Endodermal cell (in vitro differentiated cells): ENCODE measurements at regions not wholly inside any gene's neighbourhood (a gene's known extent, or its start where the extent isn't known, plus 50 kb on each side); places are given as distances from the start of the nearest gene placed in this dataset.

Experiments used
- DNase-seq: peaks from one replicate; pipeline ENCODE4 v3.0.0-alpha.2; 2017
- H3K27ac ChIP-seq: 2 replicates; pipeline ENCODE4 v1.5.1; 2013; ENCODE audit warnings: mild to moderate bottlenecking, low read depth, low read length, moderate library complexity
- H3K27me3 ChIP-seq: 2 replicates; pipeline ENCODE4 v1.6.1; 2013; ENCODE audit warnings: mild to moderate bottlenecking, low read length, moderate library complexity; ENCODE audit not compliant: insufficient read depth, control insufficient read depth, poor library complexity, severe bottlenecking
- H3K36me3 ChIP-seq: 2 replicates; pipeline ENCODE4 v1.7.0; 2013; ENCODE audit warnings: mild to moderate bottlenecking, low read length, moderate library complexity; ENCODE audit not compliant: control insufficient read depth, insufficient read depth
- H3K4me1 ChIP-seq: one replicate; pipeline ENCODE4 v1.7.0; 2013; ENCODE audit warnings: low read length; ENCODE audit not compliant: control insufficient read depth, insufficient read depth
- H3K4me3 ChIP-seq: 2 replicates; pipeline ENCODE4 v1.5.1; 2013; ENCODE audit warnings: mild to moderate bottlenecking, low read length, moderate library complexity
- H3K9ac ChIP-seq: 2 replicates; pipeline ENCODE4 v1.6.1; 2013; ENCODE audit warnings: mild to moderate bottlenecking, low read length, moderate library complexity; ENCODE audit not compliant: poor library complexity, severe bottlenecking; ENCODE audit errors: extremely low read depth
- H3K9me3 ChIP-seq: 2 replicates; pipeline ENCODE4 v1.6.1; 2013; ENCODE audit warnings: mild to moderate bottlenecking, low read length, moderate library complexity; ENCODE audit not compliant: control insufficient read depth
- H3K27ac Mint-ChIP-seq: 2 replicates; pipeline ENCODE4 v1.8.0; 2020; ENCODE audit warnings: mixed read lengths
- H3K27me3 Mint-ChIP-seq: 2 replicates; pipeline ENCODE4 v1.8.0; 2021; ENCODE audit warnings: mild to moderate bottlenecking, mixed read lengths; ENCODE audit not compliant: insufficient read depth
- H3K36me3 Mint-ChIP-seq: 2 replicates; pipeline ENCODE4 v1.8.0; 2020; ENCODE audit warnings: low read depth, mixed read lengths
- H3K4me1 Mint-ChIP-seq: 2 replicates; pipeline ENCODE4 v1.8.0; 2020; ENCODE audit warnings: mixed read lengths
- H3K4me3 Mint-ChIP-seq: 2 replicates; pipeline ENCODE4 v1.8.0; 2020; ENCODE audit warnings: mild to moderate bottlenecking, moderate library complexity, mixed read lengths
- H3K9me3 Mint-ChIP-seq: 2 replicates; pipeline ENCODE4 v1.8.0; 2020; ENCODE audit warnings: mild to moderate bottlenecking, mixed read lengths
- CTCF ChIP-seq: fragments of 200-600 bp; sonication (generic); conservative IDR thresholded peaks from 2 replicates; pipeline ENCODE4 v1.5.0; 2021; ENCODE audit warnings: antibody characterized with exemption, mild to moderate bottlenecking
- WGBS, 2 experiments: methylation state at CpG; one replicate each; pipeline versions ENCODE4 v1.1.5 to v1.1.7; 2013; ENCODE audit warnings: missing lambda C conversion rate in 2 of 2, mixed read lengths in 1 of 2; ENCODE audit not compliant: insufficient coverage in 1 of 2, insufficient read length in 1 of 2; 5-methylcytosine and 5-hydroxymethylcytosine counted together

- no peak for DNase-seq
- no peak overlapping the region for H3K9ac ChIP-seq
- no peaks in the 10 kb centered on the region for H3K36me3 ChIP-seq
- no peaks in the 10 kb centered on the region for H3K36me3 Mint-ChIP-seq
- H3K9me3 Mint-ChIP-seq = no peaks in the 10 kb centered on the region
- no peaks in the 10 kb centered on the region for H3K4me1 ChIP-seq
- H3K9me3 ChIP-seq = no peaks in the 10 kb centered on the region
- TF ChIP-seq CTCF = no peak
- H3K4me1 Mint-ChIP-seq = peaks cover 13% of the 10 kb centered on the region
- H3K27me3 ChIP-seq = no peaks in the 10 kb centered on the region
- H3K27ac Mint-ChIP-seq = no peak overlapping the region
- H3K27me3 Mint-ChIP-seq = peaks cover 6% of the 10 kb centered on the region
- no peak overlapping the region for H3K4me3 ChIP-seq
- 94% methylated on average over 1 of the region's 1 CpG; no CpG with 5 or more reads in 1 of the 2 experiments for WGBS, 2 experiments
- H3K4me3 Mint-ChIP-seq = no peak overlapping the region
- H3K27ac ChIP-seq = no peak overlapping the region
These were observed 203.8 kb downstream of the ETAA1 start for GRCh38 chr2:67600946-67601345.

- Histone ChIP-seq H3K4me1 (no peaks in the 10 kb centered on the region), H3K9me3 (no peaks in the 10 kb centered on the region), H3K9ac (no peak overlapping the region), H3K4me3 (no peak overlapping the region), H3K27me3 (no peaks in the 10 kb centered on the region), H3K36me3 (no peaks in the 10 kb centered on the region), H3K27ac (no peak overlapping the region)
- no peak for TF ChIP-seq CTCF
- H3K36me3 Mint-ChIP-seq = no peaks in the 10 kb centered on the region
- 96 to 100% methylated on average over 1 of the region's 1 CpG for WGBS, 2 experiments
- H3K27ac Mint-ChIP-seq = no peak overlapping the region
- DNase-seq = peak; percentile 50
- peaks cover 9% of the 10 kb centered on the region for H3K27me3 Mint-ChIP-seq
- no peak overlapping the region for H3K4me3 Mint-ChIP-seq
- peaks cover 13% of the 10 kb centered on the region for H3K4me1 Mint-ChIP-seq
- no peaks in the 10 kb centered on the region for H3K9me3 Mint-ChIP-seq
These were observed 207.2 kb downstream of the ETAA1 start for GRCh38 chr2:67604360-67604759.

GRCh38 chr2:67612576-67613042, 215.5 kb downstream of the ETAA1 start:
- TF ChIP-seq CTCF = no peak
- H3K9me3 Mint-ChIP-seq = no peaks in the 10 kb centered on the region
- H3K4me3 Mint-ChIP-seq = no peak overlapping the region
- Histone ChIP-seq H3K4me1 (peaks cover 6% of the 10 kb centered on the region), H3K27me3 (peaks cover 6% of the 10 kb centered on the region), H3K27ac (no peak overlapping the region), H3K4me3 (no peak overlapping the region), H3K9ac (no peak overlapping the region), H3K36me3 (no peaks in the 10 kb centered on the region), H3K9me3 (no peaks in the 10 kb centered on the region)
- H3K4me1 Mint-ChIP-seq = peaks cover 11% of the 10 kb centered on the region
- H3K27me3 Mint-ChIP-seq = peaks cover 8% of the 10 kb centered on the region
- 85 to 100% methylated on average over 1 to 4 of the region's 4 CpGs for WGBS, 2 experiments
- H3K36me3 Mint-ChIP-seq = no peaks in the 10 kb centered on the region
- no peak for DNase-seq
- no peak overlapping the region for H3K27ac Mint-ChIP-seq
